GM18511 (cell line): ENCODE measurements at regions not wholly inside any gene's neighbourhood (a gene's known extent, or its start where the extent isn't known, plus 50 kb on each side); places are given as distances from the start of the nearest gene placed in this dataset.
A peak's percentile ranks its signal among the peaks of the same experiment; 100 is the strongest.
"Not testable (repeated sequence)": the region's sequence is repeated elsewhere in the genome, so short reads cannot be mapped to it uniquely, and the experiment has no call there.

Source experiments
- ATAC-seq: cut with Tn5 transposase; IDR thresholded peaks from one replicate; pipeline ENCODE4 v1.9.1; 2021; ENCODE audit warnings: mild to moderate bottlenecking, moderate library complexity; ENCODE audit not compliant: unreplicated experiment

- peak; percentile 51 for ATAC-seq
Measured at GRCh38 chr5:92841604-92842155, 739.3 kb downstream of the NR2F1-AS1 start.

- ATAC-seq, result no peak
Measured at GRCh38 chr5:92838253-92838652, 742.8 kb downstream of the NR2F1-AS1 start.

- no peak for ATAC-seq
Measured at GRCh38 chr5:92836855-92837755, 743.9 kb downstream of the NR2F1-AS1 start.

- no peak for ATAC-seq
Measured at GRCh38 chr5:92835712-92836111, 745.3 kb downstream of the NR2F1-AS1 start.

GRCh38 chr5:92823551-92823950 is 757.5 kb downstream of the NR2F1-AS1 start:
- ATAC-seq, result not testable (repeated sequence)

- ATAC-seq, result no peak
Measured at GRCh38 chr5:92822183-92822582, 758.8 kb downstream of the NR2F1-AS1 start.

GRCh38 chr5:92809855-92810465 is 771.1 kb downstream of the NR2F1-AS1 start:
- no peak for ATAC-seq

- ATAC-seq, result no peak
Measured at GRCh38 chr5:92808474-92808873, 772.5 kb downstream of the NR2F1-AS1 start.

- ATAC-seq, result no peak
Measured at GRCh38 chr5:92807085-92807484, 773.9 kb downstream of the NR2F1-AS1 start.

GRCh38 chr5:92805446-92805845 is 775.6 kb downstream of the NR2F1-AS1 start:
- ATAC-seq, result no peak

- ATAC-seq, result no peak
Measured at GRCh38 chr5:92801911-92802310, 779.1 kb downstream of the NR2F1-AS1 start.

GRCh38 chr5:92800365-92800764 is 780.7 kb downstream of the NR2F1-AS1 start:
- no peak for ATAC-seq

GRCh38 chr5:92795633-92796032 is 785.4 kb downstream of the NR2F1-AS1 start:
- ATAC-seq, result no peak

- ATAC-seq, result no peak
Measured at GRCh38 chr5:92780057-92780456, 801.0 kb downstream of the NR2F1-AS1 start.

GRCh38 chr5:92779536-92779935 is 801.5 kb downstream of the NR2F1-AS1 start:
- no peak for ATAC-seq

GRCh38 chr5:92778261-92778660 is 802.8 kb downstream of the NR2F1-AS1 start:
- ATAC-seq, result no peak

GRCh38 chr5:92777421-92777820 is 803.6 kb downstream of the NR2F1-AS1 start:
- ATAC-seq, result no peak

GRCh38 chr5:92775711-92776615 is 805.1 kb downstream of the NR2F1-AS1 start:
- no peak for ATAC-seq

GRCh38 chr5:92769978-92770377 is 811.0 kb downstream of the NR2F1-AS1 start:
- no peak for ATAC-seq

- no peak for ATAC-seq
Measured at GRCh38 chr5:92761585-92761984, 819.4 kb downstream of the NR2F1-AS1 start.

GRCh38 chr5:92760550-92760949 is 820.5 kb downstream of the NR2F1-AS1 start:
- ATAC-seq, result no peak
